ENCODE measurements at regions not wholly inside any gene's neighbourhood (a gene's known extent, or its start where the extent isn't known, plus 50 kb on each side); places are given as distances from the start of the nearest gene placed in this dataset.

- no peak for DNase-seq (ENCODE audit: low read depth)
Measured at GRCh38 chr6:91420243-91420642, 833.4 kb upstream of the MAP3K7 start.

DNA sequence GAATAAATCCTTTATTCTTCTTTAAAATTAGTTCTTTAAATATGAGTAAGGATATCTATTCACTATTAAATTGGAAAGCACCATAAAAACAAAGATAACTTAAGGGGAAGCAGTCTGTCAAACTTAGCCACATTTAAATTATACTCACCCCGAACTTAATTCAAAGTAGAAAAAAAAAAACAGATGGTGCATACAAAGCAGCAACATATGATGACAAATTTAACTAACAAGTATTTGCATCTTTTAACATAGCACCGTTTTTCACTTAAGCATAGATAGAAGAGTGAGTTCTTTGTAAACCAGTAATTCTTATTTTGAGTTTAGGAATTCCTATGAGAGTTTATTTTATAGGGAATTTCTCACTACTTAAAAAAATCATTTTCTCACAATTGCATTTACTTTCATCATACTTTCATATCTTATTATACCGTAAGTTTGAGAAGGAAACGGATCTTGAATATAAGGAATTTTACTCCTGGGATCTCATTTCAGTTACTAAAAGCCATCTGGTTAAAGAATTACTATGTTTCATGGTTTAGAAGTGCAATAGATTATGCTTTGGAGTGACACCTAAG is 828.2 kb upstream of the MAP3K7 start:
- DNase-seq (ENCODE audit: low read depth) = no peak

GRCh38 chr6:91412532-91412931 is 825.7 kb upstream of the MAP3K7 start:
- DNase-seq (ENCODE audit: low read depth) = no peak

GRCh38 chr6:91407706-91408105 is 820.8 kb upstream of the MAP3K7 start:
- DNase-seq (ENCODE audit: low read depth) = no peak

GRCh38 chr6:91392951-91393350 is 806.1 kb upstream of the MAP3K7 start:
- DNase-seq (ENCODE audit: low read depth) = no peak

- no peak for DNase-seq (ENCODE audit: low read depth)
Measured at GRCh38 chr6:91387290-91388059, 800.6 kb upstream of the MAP3K7 start.

DNA sequence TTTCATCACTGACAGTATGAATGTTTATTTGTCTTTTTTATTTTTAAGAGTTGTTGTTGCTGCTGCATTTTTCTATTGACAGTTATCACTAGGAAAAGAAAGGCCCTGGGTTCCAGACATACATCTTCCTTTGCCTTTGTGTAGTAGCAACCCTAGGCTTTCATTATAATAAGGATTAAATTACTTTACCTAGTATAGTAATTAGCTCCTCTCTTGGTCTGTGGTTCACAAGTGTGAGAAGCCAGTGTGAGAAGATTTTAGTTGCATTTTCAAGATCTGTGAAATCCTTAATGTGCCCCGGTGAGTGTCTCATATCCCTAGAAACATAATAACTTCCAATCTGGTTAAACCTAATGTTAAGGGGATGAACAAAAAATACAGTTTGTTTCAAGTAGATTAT is 799.3 kb upstream of the MAP3K7 start:
- no peak for DNase-seq (ENCODE audit: low read depth)

GRCh38 chr6:91383207-91383606 is 796.3 kb upstream of the MAP3K7 start:
- no peak for DNase-seq (ENCODE audit: low read depth)

- no peak for DNase-seq (ENCODE audit: low read depth)
Measured at GRCh38 chr6:91376686-91377085, 789.8 kb upstream of the MAP3K7 start.

- no peak for DNase-seq (ENCODE audit: low read depth)
Measured at GRCh38 chr6:91366781-91367180, 779.9 kb upstream of the MAP3K7 start.

DNA sequence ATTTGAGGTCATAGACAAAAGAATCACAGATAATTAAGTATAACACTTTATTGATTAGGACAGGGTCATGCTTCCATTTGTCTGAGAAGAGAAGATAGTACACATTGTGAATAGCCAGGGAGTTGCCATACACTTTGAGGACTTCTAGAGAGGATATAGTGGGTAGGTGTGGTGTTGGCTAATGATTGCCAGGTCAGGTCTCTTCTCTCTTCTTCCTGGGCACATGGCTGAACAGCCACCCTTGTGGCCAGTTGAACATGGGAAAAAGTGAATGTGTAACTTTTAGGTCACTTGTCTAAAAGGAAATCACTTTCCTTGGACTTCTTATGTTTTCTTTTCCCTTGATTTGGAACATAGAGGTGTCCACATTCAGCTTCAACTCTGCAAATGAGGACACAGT is 772.1 kb upstream of the MAP3K7 start:
- no peak for DNase-seq (ENCODE audit: low read depth)

GRCh38 chr6:91352878-91353277 is 766.0 kb upstream of the MAP3K7 start:
- DNase-seq (ENCODE audit: low read depth) = peak; percentile 2

DNA sequence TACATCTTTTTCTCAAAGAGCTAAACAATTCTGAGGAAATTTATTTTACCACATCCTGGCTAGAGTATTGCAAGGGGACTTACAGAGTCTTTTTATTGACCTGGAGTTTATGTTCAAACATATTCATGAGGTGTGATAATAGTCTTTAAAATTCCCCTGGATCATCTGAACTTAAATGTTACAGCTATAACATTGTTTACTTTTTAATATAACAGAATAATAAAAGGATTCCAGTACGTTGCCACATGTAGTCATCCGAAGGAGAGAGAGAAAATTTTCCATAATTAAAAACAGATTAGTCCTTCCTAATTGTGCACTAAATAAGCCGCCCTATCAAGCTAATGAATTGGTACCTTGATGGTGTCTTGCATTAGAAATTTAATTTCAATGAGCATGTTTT is 765.4 kb upstream of the MAP3K7 start:
- DNase-seq (ENCODE audit: low read depth) = no peak

GRCh38 chr6:91350146-91350908 is 763.5 kb upstream of the MAP3K7 start:
- DNase-seq (ENCODE audit: low read depth) = no peak

DNA sequence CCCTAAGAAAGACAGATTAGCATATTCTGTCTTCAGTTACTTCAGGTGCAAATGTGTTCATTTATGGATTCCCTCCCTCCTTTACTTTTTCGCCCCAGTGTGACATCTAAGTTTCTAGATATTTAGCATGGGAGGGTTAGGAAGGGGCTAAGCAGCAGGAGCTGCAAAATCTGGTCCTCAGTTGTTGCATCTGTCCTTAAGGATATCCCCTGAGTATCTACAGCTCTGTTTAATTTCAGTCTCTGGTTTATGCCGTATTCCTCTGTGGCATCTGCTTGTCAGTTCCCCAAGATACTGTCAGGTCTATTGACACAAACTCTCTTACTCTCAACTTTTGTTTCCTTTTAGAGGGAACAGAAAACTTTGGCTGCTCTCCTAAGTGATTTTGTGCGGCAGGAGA is 754.6 kb upstream of the MAP3K7 start:
- DNase-seq (ENCODE audit: low read depth) = no peak

GRCh38 chr6:91340896-91341395 is 754.1 kb upstream of the MAP3K7 start:
- no peak for DNase-seq (ENCODE audit: low read depth)

GRCh38 chr6:91337967-91338366 is 751.1 kb upstream of the MAP3K7 start:
- DNase-seq (ENCODE audit: low read depth) = no peak

- no peak for DNase-seq (ENCODE audit: low read depth)
Measured at GRCh38 chr6:91330896-91331295, 744.0 kb upstream of the MAP3K7 start.

GRCh38 chr6:91328241-91328640 is 741.4 kb upstream of the MAP3K7 start:
- no peak for DNase-seq (ENCODE audit: low read depth)

DNA sequence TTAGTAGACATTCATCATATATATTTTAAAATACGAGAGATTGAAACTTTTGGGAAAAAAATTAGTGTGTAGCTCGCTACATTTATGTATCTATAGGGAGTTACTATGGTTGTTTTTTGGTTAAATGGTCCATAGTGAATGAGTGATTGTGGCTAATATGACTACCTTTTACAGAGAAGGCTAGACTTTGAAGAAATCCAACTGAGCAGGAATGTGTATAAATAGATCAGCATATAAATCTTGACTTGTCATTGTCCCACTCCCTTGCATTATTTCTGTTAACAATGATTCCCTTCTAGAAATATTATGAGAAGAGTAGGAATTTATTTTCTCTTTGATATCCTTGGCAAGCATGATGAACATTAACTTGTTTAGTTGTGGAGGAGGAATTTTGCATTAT is 737.8 kb upstream of the MAP3K7 start:
- DNase-seq (ENCODE audit: low read depth) = no peak

DNA sequence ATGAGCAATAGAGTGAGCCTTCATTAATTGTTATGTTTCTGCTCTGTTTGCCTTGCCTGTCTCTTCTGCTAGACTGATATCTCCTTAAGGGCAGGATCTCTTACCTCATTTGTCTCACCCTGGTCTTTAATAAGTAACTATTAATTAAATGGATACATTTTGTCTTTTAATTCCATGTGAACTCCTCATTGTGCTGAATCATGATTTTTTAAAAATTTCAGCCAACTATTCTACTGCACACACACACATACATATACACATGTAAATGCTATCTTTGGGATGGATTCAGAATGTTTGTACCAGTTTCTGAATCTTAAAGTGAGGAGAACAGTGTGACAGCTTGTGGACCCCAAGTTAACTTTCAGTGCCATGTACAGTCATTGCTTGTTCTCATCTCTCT is 731.1 kb upstream of the MAP3K7 start:
- DNase-seq (ENCODE audit: low read depth) = no peak

- peak; percentile 0 for DNase-seq (ENCODE audit: low read depth)
Measured at GRCh38 chr6:91317247-91317835, 730.5 kb upstream of the MAP3K7 start.
